Stimulated activated CD4-positive, alpha-beta T cell treated with anti-CD3 and anti-CD28 coated beads, Interleukin-15, amount 100 ng/mL, for 24 hours (primary cell): ENCODE measurements at regions not wholly inside any gene's neighbourhood (a gene's known extent, or its start where the extent isn't known, plus 50 kb on each side); places are given as distances from the start of the nearest gene placed in this dataset.

Experiments
- DNase-seq: peaks from one replicate; pipeline ENCODE4 v3.0.0-alpha.2; 2020

GRCh38 chr6:3585320-3585935 lies 128.6 kb upstream of the SLC22A23 start:
- no peak for DNase-seq

- no peak for DNase-seq
Observed at GRCh38 chr6:3584606-3585005, 127.8 kb upstream of the SLC22A23 start.

DNA sequence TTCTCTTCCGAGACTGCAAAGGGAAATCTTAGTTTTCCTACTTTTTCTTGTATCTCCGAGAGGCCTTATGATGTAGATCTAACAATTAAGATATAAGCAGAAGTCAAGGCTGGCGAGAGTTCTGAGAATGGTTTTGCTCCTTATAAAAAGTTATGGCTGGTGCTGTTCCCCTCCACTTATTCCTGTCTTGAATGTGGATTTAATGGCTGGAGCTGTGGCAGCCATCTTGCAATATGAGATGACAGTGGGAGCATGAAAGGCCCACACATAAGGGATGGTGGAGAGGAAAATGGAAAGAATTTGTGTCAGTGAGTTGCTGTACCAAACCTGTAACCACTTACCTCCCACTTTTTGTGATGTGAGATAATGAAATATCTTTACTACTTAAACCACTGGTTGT lies 124.6 kb upstream of the SLC22A23 start:
- DNase-seq = no peak

DNA sequence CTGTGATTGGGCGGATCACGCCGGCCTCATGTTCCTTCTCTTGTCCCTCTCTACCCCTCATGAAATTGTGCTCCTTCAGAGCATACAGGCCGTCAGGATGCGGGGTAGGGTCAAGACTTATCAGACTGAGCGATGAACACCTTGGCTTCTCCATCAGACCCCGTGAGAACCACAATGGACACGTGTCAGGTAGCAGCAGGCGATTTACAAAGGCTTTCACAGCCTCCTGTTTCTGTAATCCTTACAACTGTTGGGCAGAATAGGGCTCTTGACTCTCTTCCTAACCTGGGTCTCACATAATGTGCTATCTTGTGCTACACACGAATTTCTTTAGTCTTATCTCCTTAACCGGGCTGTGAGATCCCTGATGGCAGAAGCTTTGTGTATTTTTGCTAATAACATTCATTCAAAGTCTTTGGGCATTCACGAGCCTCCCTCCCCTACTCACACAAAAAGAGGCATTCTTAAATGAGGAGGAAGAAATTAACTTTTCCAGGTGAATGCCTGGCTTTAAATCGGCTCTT lies 122.9 kb upstream of the SLC22A23 start:
- DNase-seq = no peak

GRCh38 chr6:3578981-3579380 lies 122.1 kb upstream of the SLC22A23 start:
- no peak for DNase-seq

DNA sequence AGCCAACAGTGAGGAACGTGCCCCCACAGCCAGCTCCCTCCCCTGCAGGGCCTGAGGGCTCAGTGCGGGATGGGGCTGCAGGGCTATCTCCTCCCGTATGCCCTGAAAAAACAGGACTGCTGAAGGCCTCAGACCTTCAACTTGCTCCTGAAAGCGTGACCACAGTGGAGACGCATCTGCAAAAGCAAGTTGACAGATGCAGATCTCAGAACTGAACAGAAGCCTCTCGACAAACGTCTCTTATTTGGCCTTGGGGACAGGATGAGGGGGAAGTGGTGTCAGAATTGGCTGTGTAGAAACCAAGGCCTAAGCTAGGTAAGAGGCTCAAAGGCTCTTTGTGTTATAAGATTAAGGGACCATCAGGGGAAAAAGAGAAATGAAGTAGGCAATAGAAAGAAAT lies 120.7 kb upstream of the SLC22A23 start:
- no peak for DNase-seq

DNA sequence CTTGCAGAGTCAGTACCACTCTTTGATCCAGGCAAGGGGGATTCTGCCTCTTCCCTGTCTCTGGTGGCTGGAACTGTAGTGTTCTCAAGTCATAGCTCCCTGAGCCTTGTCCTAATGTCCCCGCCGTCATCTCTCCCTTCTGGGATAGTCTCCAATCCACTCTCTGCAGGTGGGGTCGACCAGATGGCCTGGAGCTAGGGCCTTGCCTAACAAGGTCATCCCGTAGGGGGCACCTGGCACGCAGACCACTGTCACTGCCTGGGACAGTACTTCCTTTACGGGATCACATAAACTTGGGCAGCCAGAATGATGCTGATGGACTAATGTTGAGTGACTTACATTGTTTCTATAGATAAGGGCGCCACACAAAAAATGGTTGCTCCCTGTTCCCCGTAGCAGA lies 118.9 kb upstream of the SLC22A23 start:
- no peak for DNase-seq

GRCh38 chr6:3575166-3575565 lies 118.3 kb upstream of the SLC22A23 start:
- DNase-seq = no peak

GRCh38 chr6:3573670-3574069 lies 116.8 kb upstream of the SLC22A23 start:
- DNase-seq = no peak

- DNase-seq = no peak
Observed at GRCh38 chr6:3571836-3572235, 115.0 kb upstream of the SLC22A23 start.

DNA sequence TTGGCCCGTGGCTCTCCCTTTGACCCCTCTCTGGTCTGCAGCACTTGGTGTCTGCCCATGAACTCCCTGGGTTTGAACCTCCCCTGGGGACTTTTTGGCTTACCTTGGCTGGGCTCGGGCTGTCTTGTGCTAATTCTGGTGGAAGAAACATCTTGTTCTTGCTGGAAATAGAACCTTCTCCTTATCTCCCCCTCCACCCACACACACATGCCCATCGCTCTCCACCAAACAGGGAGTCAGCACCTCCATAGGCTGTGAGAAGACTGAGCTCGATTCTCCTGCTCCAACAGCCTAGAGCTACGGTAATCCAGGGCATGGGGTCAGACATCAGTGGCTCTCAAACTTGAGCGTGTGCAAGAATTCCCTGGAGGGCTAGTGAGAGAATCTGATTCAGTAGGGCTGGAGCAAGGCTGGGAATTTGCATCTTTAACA lies 114.4 kb upstream of the SLC22A23 start:
- DNase-seq = no peak

GRCh38 chr6:3569816-3570215 lies 113.0 kb upstream of the SLC22A23 start:
- no peak for DNase-seq

- no peak for DNase-seq
Observed at GRCh38 chr6:3568396-3569082, 111.7 kb upstream of the SLC22A23 start.

DNA sequence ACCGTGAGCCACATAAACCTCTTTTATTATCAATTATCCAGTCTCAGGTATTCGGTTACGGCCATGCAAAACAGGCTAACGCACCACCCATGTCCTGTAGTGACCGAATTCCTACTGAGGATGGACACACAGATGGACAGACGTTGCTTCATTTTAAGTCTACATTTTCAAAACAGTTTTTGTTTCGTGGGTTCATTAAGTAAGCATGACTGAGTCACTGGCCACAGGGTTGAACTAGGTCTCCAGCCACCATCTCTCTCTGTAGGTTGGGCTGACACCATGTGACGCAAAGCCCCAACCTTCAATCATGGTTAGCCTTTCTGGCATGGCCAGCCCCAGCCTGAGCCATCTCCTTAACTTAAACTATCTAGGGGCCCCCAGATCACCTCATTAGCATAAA lies 110.0 kb upstream of the SLC22A23 start:
- no peak for DNase-seq

DNA sequence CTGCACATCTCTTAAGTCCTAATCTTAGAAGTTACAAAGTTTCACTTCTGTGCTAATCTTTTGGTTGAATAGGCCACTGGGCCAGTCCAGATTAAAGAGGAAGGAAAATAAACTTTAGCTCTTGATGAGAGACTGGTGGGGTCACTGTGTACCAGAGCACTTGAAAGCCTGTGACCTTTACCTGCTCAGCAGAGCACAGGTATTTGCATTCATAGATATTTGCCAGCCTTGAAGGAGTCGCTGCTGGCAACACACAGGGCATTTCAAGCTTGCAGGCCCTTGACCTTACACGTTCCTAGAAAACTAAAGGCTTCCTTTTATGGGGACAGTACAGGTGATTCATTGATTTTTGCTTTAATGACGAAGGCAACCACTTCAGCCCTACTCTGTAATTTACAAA lies 108.4 kb upstream of the SLC22A23 start:
- no peak for DNase-seq

DNA sequence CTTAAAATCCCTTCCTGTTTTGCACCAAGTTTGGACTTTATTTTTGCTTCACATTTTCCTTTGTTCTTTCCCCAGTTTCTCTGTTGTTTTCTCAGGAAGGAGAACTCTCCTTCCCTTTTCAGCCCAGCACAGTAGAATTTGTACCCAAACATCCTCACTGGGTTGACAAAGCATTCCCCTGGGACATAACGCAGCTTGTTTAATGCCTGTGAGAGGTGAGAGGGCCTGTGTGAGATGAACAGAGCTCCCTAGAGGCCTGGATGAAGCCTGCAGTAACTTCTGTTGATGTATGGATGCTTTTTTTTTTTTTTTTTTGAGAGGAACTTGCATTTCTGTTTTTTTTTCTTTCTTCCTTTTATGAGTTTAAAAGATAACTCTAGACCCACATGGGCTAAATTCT lies 104.9 kb upstream of the SLC22A23 start:
- DNase-seq = no peak

GRCh38 chr6:3560211-3560610 lies 103.4 kb upstream of the SLC22A23 start:
- no peak for DNase-seq

- no peak for DNase-seq
Observed at GRCh38 chr6:3559561-3559960, 102.7 kb upstream of the SLC22A23 start.

GRCh38 chr6:3557336-3557735 lies 100.5 kb upstream of the SLC22A23 start:
- no peak for DNase-seq

- no peak for DNase-seq
Observed at GRCh38 chr6:3553254-3553653, 96.4 kb upstream of the SLC22A23 start.

- DNase-seq = no peak
Observed at GRCh38 chr6:3551716-3552511, 95.1 kb upstream of the SLC22A23 start.

DNA sequence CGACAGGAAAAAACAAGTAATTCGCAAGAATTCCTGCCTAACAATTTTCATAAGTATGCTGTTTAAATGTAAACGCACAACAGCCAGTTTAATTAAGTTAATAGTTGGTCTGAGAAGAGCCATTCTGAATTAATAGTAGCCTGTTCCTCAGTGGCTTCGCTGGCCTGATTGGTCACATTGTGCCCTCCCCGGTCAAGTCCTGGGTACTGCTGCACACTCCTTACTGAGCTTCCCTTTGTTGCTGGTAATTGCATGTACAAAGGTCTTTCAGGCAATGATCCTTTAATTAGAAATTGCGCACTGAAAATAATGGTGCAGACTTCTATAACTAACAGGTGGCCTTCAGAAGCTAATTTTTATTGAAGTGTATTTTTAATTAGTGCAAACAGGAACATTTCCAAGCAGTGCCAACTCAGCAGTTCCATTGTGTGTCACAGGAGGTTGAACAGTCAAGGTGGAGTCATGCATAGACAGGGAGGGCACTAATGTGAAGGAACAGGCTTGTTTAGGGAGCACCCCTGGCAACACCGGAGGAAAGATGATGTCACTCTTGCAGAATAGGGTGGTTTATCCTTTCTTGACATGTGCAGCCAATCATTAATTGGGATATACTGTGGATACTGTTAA lies 92.6 kb upstream of the SLC22A23 start:
- no peak for DNase-seq

DNA sequence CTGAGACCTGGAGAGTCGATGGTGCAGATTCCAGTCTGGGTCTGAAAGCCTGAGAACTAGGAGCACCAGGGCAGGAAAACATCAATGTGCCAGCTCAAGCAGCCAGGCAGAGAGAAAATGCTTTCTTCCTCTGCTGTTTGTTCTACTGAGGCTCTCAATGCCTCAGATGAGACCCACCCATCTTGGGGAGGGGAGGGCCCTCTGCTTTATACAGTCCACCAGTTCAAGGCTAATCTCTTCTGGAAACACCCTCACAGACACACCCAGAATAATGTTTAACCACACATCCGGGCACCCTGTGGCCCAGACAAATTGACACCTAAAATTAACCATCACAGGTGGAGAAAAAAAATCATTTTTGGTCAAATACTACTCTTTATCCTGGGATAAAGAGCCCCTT lies 89.3 kb upstream of the SLC22A23 start:
- no peak for DNase-seq
